HEK293 (cell line): ENCODE measurements at regions not wholly inside any gene's neighbourhood (a gene's known extent, or its start where the extent isn't known, plus 50 kb on each side); places are given as distances from the start of the nearest gene placed in this dataset.

Experiments used
- ZNF121 ChIP-seq: fragments of 450-650 bp; formaldehyde crosslinking; IDR thresholded peaks from 2 replicates; pipeline ENCODE4 v1.5.1; 2016; ENCODE audit warnings: missing biosample characterization, missing genetic modification characterization
- ZNF624 ChIP-seq: fragments of 450-650 bp; formaldehyde crosslinking; IDR thresholded peaks from 2 replicates; pipeline ENCODE4 v1.5.1; 2017; ENCODE audit warnings: missing biosample characterization, missing genetic modification characterization

GRCh38 chr12:90060031-90060430 lies 351.4 kb upstream of the ATP2B1 start:
- TF ChIP-seq ZNF121, result no peak
- no peak for TF ChIP-seq ZNF624 (tag by site-specific recombination)
